DND-41 (cell line): ENCODE measurements at regions not wholly inside any gene's neighbourhood (a gene's known extent, or its start where the extent isn't known, plus 50 kb on each side); places are given as distances from the start of the nearest gene placed in this dataset.

Experiments
- ATAC-seq: fragments of 200-7000 bp; cut with Tn5 transposase; 3 replicates; pipeline ENCODE4 v1.9.1; 2021; ENCODE audit warnings: low read depth; ENCODE audit not compliant: insufficient read depth
- DNase-seq: peaks from one replicate; pipeline ENCODE4 v3.0.0-alpha.2; 2020
- H2AFZ ChIP-seq: 2 replicates; pipeline ENCODE4 v1.6.0; 2012; ENCODE audit warnings: low read depth, low read length
- H3K27ac ChIP-seq: 2 replicates; pipeline ENCODE4 v1.5.1; 2012; ENCODE audit warnings: low read length, inconsistent platforms
- H3K27me3 ChIP-seq: fragments of 200-600 bp; sonication (generic); 2 replicates; pipeline ENCODE4 v1.6.0; 2012; ENCODE audit warnings: low read length, mild to moderate bottlenecking, inconsistent platforms; ENCODE audit not compliant: insufficient read depth, poor library complexity
- H3K36me3 ChIP-seq: 2 replicates; pipeline ENCODE4 v1.5.1; 2012; ENCODE audit warnings: low read length, inconsistent platforms; ENCODE audit not compliant: insufficient read depth
- H3K4me1 ChIP-seq: 2 replicates; pipeline ENCODE4 v1.5.1; 2012; ENCODE audit warnings: mild to moderate bottlenecking, low read length; ENCODE audit not compliant: insufficient read depth
- H3K4me2 ChIP-seq: 2 replicates; pipeline ENCODE4 v1.6.0; 2012; ENCODE audit warnings: mild to moderate bottlenecking, moderate library complexity, low read length, inconsistent platforms; ENCODE audit not compliant: insufficient read depth
- H3K4me3 ChIP-seq, 2 experiments: fragments of 200-600 bp in 1 of 2; shearing (Covaris generic) in 1 of 2; 2 replicates each; pipeline ENCODE4 v1.5.1; 2012 to 2016; ENCODE audit warnings: inconsistent platforms in 2 of 2, low read length in 2 of 2, mild to moderate bottlenecking in 2 of 2, low read depth in 1 of 2, moderate library complexity in 1 of 2
- H3K79me2 ChIP-seq: 2 replicates; pipeline ENCODE4 v1.6.0; 2012; ENCODE audit warnings: low read length, inconsistent platforms; ENCODE audit not compliant: insufficient read depth
- H3K9ac ChIP-seq: 2 replicates; pipeline ENCODE4 v1.6.0; 2012; ENCODE audit warnings: low read depth, mild to moderate bottlenecking, inconsistent platforms, low read length, moderate library complexity
- H3K9me3 ChIP-seq: 2 replicates; pipeline ENCODE4 v1.5.1; 2012; ENCODE audit warnings: low read length, moderate library complexity, mild to moderate bottlenecking, inconsistent platforms; ENCODE audit not compliant: insufficient read depth, severe bottlenecking
- H4K20me1 ChIP-seq: 2 replicates; pipeline ENCODE4 v1.6.0; 2012; ENCODE audit warnings: low read length; ENCODE audit not compliant: insufficient read depth
- CTCF ChIP-seq: IDR thresholded peaks from 2 replicates; pipeline ENCODE4 v1.5.1; 2012; ENCODE audit warnings: borderline replicate concordance, low read length, moderate library complexity, mild to moderate bottlenecking; ENCODE audit not compliant: poor library complexity, severe bottlenecking; ENCODE audit errors: extremely low read depth
- EZH2 ChIP-seq: IDR thresholded peaks from 3 replicates; pipeline ENCODE4 v1.6.1; 2012; ENCODE audit warnings: borderline replicate concordance, low read depth, mild to moderate bottlenecking, moderate library complexity, low read length, inconsistent platforms; ENCODE audit not compliant: severe bottlenecking

DNA sequence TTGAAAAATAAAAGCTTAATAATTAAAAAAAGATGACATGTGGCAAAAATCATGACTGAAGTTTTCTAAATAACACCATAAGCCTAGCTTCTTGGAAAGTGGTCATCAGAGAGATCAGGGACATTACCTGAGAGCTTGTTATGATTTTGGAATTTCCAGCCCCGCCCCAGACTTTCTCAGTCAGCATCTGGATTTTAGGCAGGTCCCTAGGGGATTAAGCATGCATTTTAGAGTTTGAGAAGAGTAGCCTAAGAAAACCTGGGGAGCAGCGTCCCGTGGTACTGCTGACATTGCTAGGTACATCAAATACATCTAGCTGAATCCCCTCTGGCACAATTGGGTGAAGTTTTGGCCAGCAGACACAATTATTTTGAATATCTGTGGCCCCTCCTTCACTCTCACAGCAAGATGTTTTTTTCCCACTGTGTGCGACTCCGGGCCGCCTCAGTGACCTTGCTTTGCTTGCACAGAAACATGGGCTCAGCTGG, 58.7 kb upstream of the MEF2A start:
- Histone ChIP-seq H3K27ac (no peak overlapping the region), H3K79me2 (no peaks in the 10 kb centered on the region), H3K4me1 (peaks cover 49% of the 10 kb centered on the region), H3K27me3 (no peaks in the 10 kb centered on the region), H3K9ac (no peak overlapping the region), H3K4me3 (no peak overlapping the region), H4K20me1 (no peaks in the 10 kb centered on the region), H3K9me3 (no peaks in the 10 kb centered on the region), H2AFZ (no peak overlapping the region), H3K36me3 (no peaks in the 10 kb centered on the region), H3K4me2 (no peak overlapping the region)
- TF ChIP-seq EZH2 (no peak), CTCF (no peak)
- DNase-seq (no peak), ATAC-seq (no peak)

GRCh38 chr15:99507504-99508310, 58.1 kb upstream of the MEF2A start:
- Histone ChIP-seq H3K4me2 (no peak overlapping the region), H3K27ac (peak overlapping the region; percentile 15; the same call in 1 of the 2 replicates)
- peak; percentile 27; the same call in 1 of the 3 replicates for ATAC-seq

DNA sequence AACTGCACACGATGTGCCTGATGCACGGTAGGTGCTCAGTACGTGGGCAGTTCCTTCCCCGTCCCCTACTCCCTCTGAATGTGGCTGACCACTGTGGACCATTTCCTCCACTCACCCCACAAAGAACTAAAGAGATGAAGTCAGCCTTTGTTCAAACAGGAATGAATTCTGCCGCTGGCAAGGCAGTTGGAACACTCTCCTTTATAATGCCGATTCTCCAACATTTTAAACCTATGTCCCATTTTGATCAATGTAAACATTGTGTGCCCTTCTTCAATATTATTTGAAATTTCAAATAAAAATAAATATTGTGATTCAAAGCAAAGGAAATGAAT, 57.5 kb upstream of the MEF2A start:
- ATAC-seq (no peak), DNase-seq (no peak)
- peaks cover 62% of the 10 kb centered on the region for H3K4me1 ChIP-seq
- no peak for TF ChIP-seq CTCF
- TF ChIP-seq EZH2: no peak
- peaks cover 2% of the 10 kb centered on the region for H3K9me3 ChIP-seq
- H3K9ac ChIP-seq: no peak overlapping the region
- no peak overlapping the region for H2AFZ ChIP-seq
- H3K36me3 ChIP-seq: no peaks in the 10 kb centered on the region
- H3K27ac ChIP-seq: peak overlapping the region; percentile 15; the same call in 1 of the 2 replicates
- no peak overlapping the region for H3K4me3 ChIP-seq
- no peaks in the 10 kb centered on the region for H3K27me3 ChIP-seq
- H4K20me1 ChIP-seq: no peaks in the 10 kb centered on the region
- no peak overlapping the region for H3K4me2 ChIP-seq
- no peaks in the 10 kb centered on the region for H3K79me2 ChIP-seq

More at GRCh38 chr15:99507504-99508310, 58.1 kb upstream of the MEF2A start:
- no peak overlapping the region for H2AFZ ChIP-seq
- H3K9me3 ChIP-seq: no peaks in the 10 kb centered on the region
- no peak for TF ChIP-seq CTCF
- no peak for TF ChIP-seq EZH2
- peaks cover 56% of the 10 kb centered on the region for H3K4me1 ChIP-seq
- no peaks in the 10 kb centered on the region for H3K36me3 ChIP-seq
- H3K79me2 ChIP-seq: no peaks in the 10 kb centered on the region
- no peak overlapping the region for H3K9ac ChIP-seq
- H4K20me1 ChIP-seq: no peaks in the 10 kb centered on the region
- DNase-seq: no peak
- no peaks in the 10 kb centered on the region for H3K27me3 ChIP-seq
- H3K4me3 ChIP-seq: no peak overlapping the region
